ENCODE measurements at regions not wholly inside any gene's neighbourhood (a gene's known extent, or its start where the extent isn't known, plus 50 kb on each side); places are given as distances from the start of the nearest gene placed in this dataset.

DNA sequence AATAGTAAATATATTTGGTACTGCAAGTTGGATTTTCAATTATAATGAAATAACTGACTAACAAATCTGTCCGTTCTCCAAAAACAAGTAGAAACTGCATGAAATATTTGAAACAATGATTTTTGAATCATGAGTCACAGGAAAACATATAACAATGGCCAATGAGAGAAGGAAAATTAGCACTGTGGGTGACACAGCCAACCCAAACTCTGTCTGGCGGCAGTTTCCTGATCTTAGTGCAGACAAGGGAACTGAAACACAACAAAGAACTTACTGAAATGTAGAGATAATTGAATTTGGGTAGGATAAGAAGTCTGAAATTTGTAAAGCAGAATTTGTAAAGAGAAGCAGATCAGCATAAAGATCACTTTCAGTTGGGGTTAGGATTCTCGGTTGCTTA lies 2743.3 kb upstream of the PCDH20 start:
- TF ChIP-seq, protein P1, sequence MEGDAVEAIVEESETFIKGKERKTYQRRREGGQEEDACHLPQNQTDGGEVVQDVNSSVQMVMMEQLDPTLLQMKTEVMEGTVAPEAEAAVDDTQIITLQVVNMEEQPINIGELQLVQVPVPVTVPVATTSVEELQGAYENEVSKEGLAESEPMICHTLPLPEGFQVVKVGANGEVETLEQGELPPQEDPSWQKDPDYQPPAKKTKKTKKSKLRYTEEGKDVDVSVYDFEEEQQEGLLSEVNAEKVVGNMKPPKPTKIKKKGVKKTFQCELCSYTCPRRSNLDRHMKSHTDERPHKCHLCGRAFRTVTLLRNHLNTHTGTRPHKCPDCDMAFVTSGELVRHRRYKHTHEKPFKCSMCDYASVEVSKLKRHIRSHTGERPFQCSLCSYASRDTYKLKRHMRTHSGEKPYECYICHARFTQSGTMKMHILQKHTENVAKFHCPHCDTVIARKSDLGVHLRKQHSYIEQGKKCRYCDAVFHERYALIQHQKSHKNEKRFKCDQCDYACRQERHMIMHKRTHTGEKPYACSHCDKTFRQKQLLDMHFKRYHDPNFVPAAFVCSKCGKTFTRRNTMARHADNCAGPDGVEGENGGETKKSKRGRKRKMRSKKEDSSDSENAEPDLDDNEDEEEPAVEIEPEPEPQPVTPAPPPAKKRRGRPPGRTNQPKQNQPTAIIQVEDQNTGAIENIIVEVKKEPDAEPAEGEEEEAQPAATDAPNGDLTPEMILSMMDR (IDR thresholded peaks at IDR 0.05; ENCODE audit: low read depth, low read length, poor library complexity, severe bottlenecking): no peak
- TF ChIP-seq EZH2phosphoT487 (IDR thresholded peaks at IDR 0.05; ENCODE audit: borderline replicate concordance, low read length): no peak
